Right atrium auricular region (tissue), 2 donors: ENCODE measurements at regions not wholly inside any gene's neighbourhood (a gene's known extent, or its start where the extent isn't known, plus 50 kb on each side); places are given as distances from the start of the nearest gene placed in this dataset.
"Not testable (repeated sequence)": the region's sequence is repeated elsewhere in the genome, so short reads cannot be mapped to it uniquely, and the experiment has no call there.

ENCODE experiments used
- DNase-seq: peaks from one replicate; pipeline ENCODE4 v3.0.0-alpha.2; 2019; ENCODE audit warnings: low spot score
- H3K27ac ChIP-seq, 2 donors: fragments of 200-600 bp; sonication (generic); 1 replicate in 1 of 2; 2 replicates in 1 of 2; pipeline ENCODE4 v1.5.1; 2016 to 2019
- H3K27me3 ChIP-seq, 2 donors: fragments of 200-600 bp; sonication (generic); one replicate each; pipeline versions ENCODE4 v1.5.1 to v1.6.0; 2017 to 2019
- H3K36me3 ChIP-seq: fragments of 200-600 bp; sonication (generic); one replicate; pipeline ENCODE4 v1.5.1; 2016
- H3K4me1 ChIP-seq, 2 donors: fragments of 200-600 bp; sonication (generic); one replicate each; pipeline versions ENCODE4 v1.5.1 to v1.6.0; 2017 to 2019
- H3K4me3 ChIP-seq, 2 donors: fragments of 200-600 bp; sonication (generic); 1 replicate in 1 of 2; 2 replicates in 1 of 2; pipeline ENCODE4 v1.5.1; 2017 to 2019; ENCODE audit warnings: mild to moderate bottlenecking in 1 of 2, moderate library complexity in 1 of 2
- H3K9me3 ChIP-seq, 2 donors: fragments of 200-600 bp; sonication (generic); one replicate each; pipeline ENCODE4 v1.5.1; 2019
- CTCF ChIP-seq, 2 donors: fragments of 200-600 bp; sonication (generic); IDR thresholded peaks; one replicate each; pipeline ENCODE4 v1.5.1; 2019; ENCODE audit warnings: antibody characterized with exemption in 2 of 2

GRCh38 chr10:38209332-38209731, 115.2 kb downstream of the ZNF37A start:
- Histone ChIP-seq H3K36me3 (no peaks in the 10 kb centered on the region), H3K4me1 (no peaks in the 10 kb centered on the region), H3K4me3 (no peak overlapping the region), H3K27me3 (no peaks in the 10 kb centered on the region), H3K27ac (no peak overlapping the region), H3K9me3 (peaks cover 0 to 10% of the 10 kb centered on the region in 2 donors)
- DNase-seq, result no peak
- no peak for TF ChIP-seq CTCF (IDR thresholded peaks at IDR 0.05)

- H3K27me3 ChIP-seq, H3K36me3 ChIP-seq, DNase-seq, H3K4me1 ChIP-seq, H3K4me3 ChIP-seq, H3K9me3 ChIP-seq, H3K27ac ChIP-seq: not testable (repeated sequence)
Measured at GRCh38 chr10:38209748-38210147, 115.6 kb downstream of the ZNF37A start.

GRCh38 chr10:38212460-38212859, 118.3 kb downstream of the ZNF37A start:
- H3K27ac ChIP-seq, result no peak overlapping the region
- H3K4me3 ChIP-seq, result no peak overlapping the region
- no peaks in the 10 kb centered on the region for H3K27me3 ChIP-seq
- no peaks in the 10 kb centered on the region for H3K36me3 ChIP-seq
- no peaks in the 10 kb centered on the region for H3K4me1 ChIP-seq
- DNase-seq, result no peak
- TF ChIP-seq CTCF (IDR thresholded peaks at IDR 0.05), result no peak
- H3K9me3 ChIP-seq, result no peaks in the 10 kb centered on the region

- no peak for DNase-seq
- Histone ChIP-seq H3K27ac (no peak overlapping the region), H3K27me3 (no peaks in the 10 kb centered on the region), H3K36me3 (no peaks in the 10 kb centered on the region), H3K4me3 (no peak overlapping the region), H3K4me1 (no peaks in the 10 kb centered on the region), H3K9me3 (peaks cover 0 to 8% of the 10 kb centered on the region in 2 donors)
- no peak for TF ChIP-seq CTCF (IDR thresholded peaks at IDR 0.05)
Measured at GRCh38 chr10:38226385-38226784, 132.2 kb downstream of the ZNF37A start.

GRCh38 chr10:38228394-38228793, 134.3 kb downstream of the ZNF37A start:
- H3K27me3 ChIP-seq, result no peaks in the 10 kb centered on the region
- no peak for TF ChIP-seq CTCF (IDR thresholded peaks at IDR 0.05)
- H3K4me1 ChIP-seq, result no peaks in the 10 kb centered on the region
- peaks cover 0 to 8% of the 10 kb centered on the region in 2 donors for H3K9me3 ChIP-seq
- no peak overlapping the region for H3K4me3 ChIP-seq
- H3K27ac ChIP-seq, result no peak overlapping the region
- no peak for DNase-seq
- H3K36me3 ChIP-seq, result no peaks in the 10 kb centered on the region

GRCh38 chr10:38238479-38238878, 144.3 kb downstream of the ZNF37A start:
- not testable (repeated sequence) for H3K27ac ChIP-seq, H3K36me3 ChIP-seq, H3K27me3 ChIP-seq, H3K4me1 ChIP-seq, DNase-seq, H3K9me3 ChIP-seq, H3K4me3 ChIP-seq

- not testable (repeated sequence) for H3K36me3 ChIP-seq, H3K9me3 ChIP-seq, H3K27ac ChIP-seq, H3K4me3 ChIP-seq, DNase-seq, H3K4me1 ChIP-seq, H3K27me3 ChIP-seq
Measured at GRCh38 chr10:38242061-38242649, 148.0 kb downstream of the ZNF37A start.

GRCh38 chr10:38248113-38248512, 154.0 kb downstream of the ZNF37A start:
- H3K4me1 ChIP-seq, H3K27me3 ChIP-seq, H3K27ac ChIP-seq, H3K36me3 ChIP-seq, H3K9me3 ChIP-seq, H3K4me3 ChIP-seq, DNase-seq: not testable (repeated sequence)

- H3K4me3 ChIP-seq, DNase-seq, H3K9me3 ChIP-seq, H3K27ac ChIP-seq, H3K36me3 ChIP-seq, H3K4me1 ChIP-seq, H3K27me3 ChIP-seq: not testable (repeated sequence)
Measured at GRCh38 chr10:38252551-38252950, 158.4 kb downstream of the ZNF37A start.

GRCh38 chr10:38267555-38267954, 173.4 kb downstream of the ZNF37A start:
- H3K27ac ChIP-seq, result not testable (repeated sequence)

GRCh38 chr10:38271031-38271430, 176.9 kb downstream of the ZNF37A start:
- not testable (repeated sequence) for H3K27ac ChIP-seq, H3K9me3 ChIP-seq, H3K27me3 ChIP-seq, H3K4me1 ChIP-seq, H3K4me3 ChIP-seq, H3K36me3 ChIP-seq, DNase-seq

More at GRCh38 chr10:38267555-38267954, 173.4 kb downstream of the ZNF37A start:
- not testable (repeated sequence) for H3K36me3 ChIP-seq, H3K4me1 ChIP-seq, H3K4me3 ChIP-seq, H3K9me3 ChIP-seq, H3K27me3 ChIP-seq, DNase-seq
